Neural progenitor cell (in vitro differentiated cells): ENCODE measurements at regions not wholly inside any gene's neighbourhood (a gene's known extent, or its start where the extent isn't known, plus 50 kb on each side); places are given as distances from the start of the nearest gene placed in this dataset.

ENCODE experiments used
- DNase-seq: peaks from one replicate; pipeline ENCODE4 v3.0.0-alpha.2; 2016; ENCODE audit warnings: low spot score
- H2AFZ ChIP-seq: fragments of 200-600 bp; sonication (generic); replicated peaks from 2 replicates; pipeline ENCODE4 v1.6.1; 2016; ENCODE audit warnings: antibody characterized with exemption
- H3F3A ChIP-seq: fragments of 200-600 bp; sonication (generic); 2 replicates; pipeline ENCODE4 v1.6.1; 2016; ENCODE audit warnings: antibody characterized with exemption, low read depth
- H3K27ac ChIP-seq: fragments of 200-600 bp; sonication (generic); 2 replicates; pipeline ENCODE4 v1.5.1; 2016; ENCODE audit warnings: mild to moderate bottlenecking
- H3K27me3 ChIP-seq: fragments of 200-600 bp; sonication (generic); 2 replicates; pipeline ENCODE4 v1.6.1; 2016; ENCODE audit warnings: mild to moderate bottlenecking, moderate library complexity
- H3K36me3 ChIP-seq: fragments of 200-600 bp; sonication (generic); 2 replicates; pipeline ENCODE4 v1.5.1; 2016
- H3K4me1 ChIP-seq: fragments of 200-600 bp; sonication (generic); 2 replicates; pipeline ENCODE4 v1.6.1; 2016; ENCODE audit warnings: mixed run types
- H3K4me2 ChIP-seq: fragments of 200-600 bp; sonication (generic); 2 replicates; pipeline ENCODE4 v1.6.1; 2016
- H3K4me3 ChIP-seq: fragments of 200-600 bp; sonication (generic); 2 replicates; pipeline ENCODE4 v1.5.1; 2016
- H3K79me2 ChIP-seq: fragments of 200-600 bp; sonication (generic); 2 replicates; pipeline ENCODE4 v1.6.1; 2016; ENCODE audit warnings: low read depth
- H3K9ac ChIP-seq: fragments of 200-600 bp; sonication (generic); 2 replicates; pipeline ENCODE4 v1.6.1; 2016
- H3K9me3 ChIP-seq: fragments of 200-600 bp; sonication (generic); 2 replicates; pipeline ENCODE4 v1.5.1; 2016; ENCODE audit warnings: low read depth
- H4K20me1 ChIP-seq: fragments of 200-600 bp; sonication (generic); 2 replicates; pipeline ENCODE4 v1.6.1; 2016; ENCODE audit warnings: low read depth
- H3K27ac Mint-ChIP-seq: 3 replicates; pipeline ENCODE4 v1.8.0; 2021; ENCODE audit warnings: mixed read lengths
- H3K27me3 Mint-ChIP-seq: 2 replicates; pipeline ENCODE4 v1.8.0; 2022; ENCODE audit warnings: low read depth, mild to moderate bottlenecking, inconsistent platforms, moderate library complexity, mixed read lengths; ENCODE audit not compliant: insufficient read depth
- H3K36me3 Mint-ChIP-seq: 3 replicates; pipeline ENCODE4 v1.8.0; 2021; ENCODE audit warnings: mixed read lengths
- H3K4me1 Mint-ChIP-seq: 3 replicates; pipeline ENCODE4 v1.8.0; 2021; ENCODE audit warnings: mixed read lengths
- H3K4me3 Mint-ChIP-seq: 3 replicates; pipeline ENCODE4 v1.8.0; 2021; ENCODE audit warnings: mild to moderate bottlenecking, moderate library complexity, mixed read lengths
- H3K9me3 Mint-ChIP-seq: 3 replicates; pipeline ENCODE4 v1.8.0; 2020; ENCODE audit warnings: mixed read lengths
- EZH2 ChIP-seq: fragments of 200-600 bp; sonication (generic); IDR thresholded peaks from 2 replicates; pipeline ENCODE4 v1.6.1; 2017; ENCODE audit warnings: antibody characterized with exemption, mild to moderate bottlenecking, moderate library complexity
- EZH2phosphoT487 ChIP-seq: fragments of 200-600 bp; sonication (generic); IDR thresholded peaks from 2 replicates; pipeline ENCODE4 v1.6.1; 2017; ENCODE audit warnings: antibody characterized with exemption
- TF ChIP-seq, protein P1 (sequence below): fragments of 200-600 bp; sonication (generic); IDR thresholded peaks from 2 replicates; pipeline ENCODE4 v1.5.1; 2017; ENCODE audit warnings: antibody characterized with exemption, mild to moderate bottlenecking

DNA sequence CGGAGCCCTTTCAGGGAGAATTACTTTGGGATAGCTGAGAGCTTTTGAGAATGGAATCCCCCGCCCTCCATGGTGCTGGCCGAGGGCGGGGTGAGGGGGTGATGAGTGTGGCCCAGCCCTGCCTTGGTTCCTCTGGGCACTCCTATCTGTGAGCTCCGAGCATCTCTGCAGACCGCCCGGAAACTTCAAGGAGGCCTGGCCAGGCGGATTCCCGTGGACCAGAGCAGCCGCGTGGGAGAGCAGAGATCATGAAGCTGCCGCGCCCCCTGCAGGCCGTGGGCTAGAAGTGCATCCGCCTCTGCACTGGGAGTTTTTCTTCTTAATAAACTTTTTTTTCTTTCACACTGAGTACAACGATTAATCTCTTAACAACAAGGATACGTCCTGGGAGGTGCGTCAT, 392.9 kb upstream of the EEF2KMT start:
- H3K9me3 Mint-ChIP-seq = no peaks in the 10 kb centered on the region
- H3K4me1 Mint-ChIP-seq = no peaks in the 10 kb centered on the region
- no peaks in the 10 kb centered on the region for H3K27me3 ChIP-seq
- H3K4me3 ChIP-seq = no peak overlapping the region
- peak; percentile 82 for DNase-seq
- no peaks in the 10 kb centered on the region for H3K79me2 ChIP-seq
- H3K4me1 ChIP-seq = no peaks in the 10 kb centered on the region
- no peaks in the 10 kb centered on the region for H3K9me3 ChIP-seq
- peak overlapping the region; percentile 17 for H2AFZ ChIP-seq
- no peak overlapping the region for H3K27ac Mint-ChIP-seq
- H3K4me2 ChIP-seq = peak overlapping the region; percentile 65
- H4K20me1 ChIP-seq = no peaks in the 10 kb centered on the region
- no peak overlapping the region for H3K27ac ChIP-seq
- TF ChIP-seq, protein P1, sequence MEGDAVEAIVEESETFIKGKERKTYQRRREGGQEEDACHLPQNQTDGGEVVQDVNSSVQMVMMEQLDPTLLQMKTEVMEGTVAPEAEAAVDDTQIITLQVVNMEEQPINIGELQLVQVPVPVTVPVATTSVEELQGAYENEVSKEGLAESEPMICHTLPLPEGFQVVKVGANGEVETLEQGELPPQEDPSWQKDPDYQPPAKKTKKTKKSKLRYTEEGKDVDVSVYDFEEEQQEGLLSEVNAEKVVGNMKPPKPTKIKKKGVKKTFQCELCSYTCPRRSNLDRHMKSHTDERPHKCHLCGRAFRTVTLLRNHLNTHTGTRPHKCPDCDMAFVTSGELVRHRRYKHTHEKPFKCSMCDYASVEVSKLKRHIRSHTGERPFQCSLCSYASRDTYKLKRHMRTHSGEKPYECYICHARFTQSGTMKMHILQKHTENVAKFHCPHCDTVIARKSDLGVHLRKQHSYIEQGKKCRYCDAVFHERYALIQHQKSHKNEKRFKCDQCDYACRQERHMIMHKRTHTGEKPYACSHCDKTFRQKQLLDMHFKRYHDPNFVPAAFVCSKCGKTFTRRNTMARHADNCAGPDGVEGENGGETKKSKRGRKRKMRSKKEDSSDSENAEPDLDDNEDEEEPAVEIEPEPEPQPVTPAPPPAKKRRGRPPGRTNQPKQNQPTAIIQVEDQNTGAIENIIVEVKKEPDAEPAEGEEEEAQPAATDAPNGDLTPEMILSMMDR = peak; percentile 97
- no peak for TF ChIP-seq EZH2phosphoT487
- H3F3A ChIP-seq = no peaks in the 10 kb centered on the region
- H3K36me3 ChIP-seq = no peaks in the 10 kb centered on the region
- H3K36me3 Mint-ChIP-seq = no peaks in the 10 kb centered on the region
- H3K9ac ChIP-seq = no peak overlapping the region
- no peak overlapping the region for H3K4me3 Mint-ChIP-seq
- H3K27me3 Mint-ChIP-seq = peaks cover 10% of the 10 kb centered on the region

DNA sequence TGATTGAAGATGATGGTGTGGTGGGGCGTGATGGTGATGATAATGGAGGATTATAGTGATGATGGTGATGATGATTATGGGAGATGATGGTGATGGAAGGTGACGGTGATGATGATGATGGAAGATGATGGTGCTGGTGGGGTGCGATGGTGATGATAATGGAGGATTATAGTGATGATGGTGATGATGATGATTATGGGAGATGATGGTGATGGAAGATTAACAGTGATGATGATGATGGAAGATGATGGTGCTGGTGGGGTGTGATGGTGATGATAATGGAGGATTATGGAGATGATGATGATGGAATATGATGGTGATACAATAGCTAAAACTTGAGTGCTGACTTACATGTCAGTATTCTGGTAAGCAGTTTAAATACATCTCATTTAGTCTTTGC, 391.0 kb upstream of the EEF2KMT start:
- TF ChIP-seq, protein P1 = no peak
- TF ChIP-seq EZH2phosphoT487 (no peak), EZH2 (no peak)
- H3K4me3 ChIP-seq = no peak overlapping the region
- H3F3A ChIP-seq = no peaks in the 10 kb centered on the region
- DNase-seq = no peak
- Mint-ChIP-seq H3K4me1 (no peaks in the 10 kb centered on the region), H3K27me3 (peaks cover 10% of the 10 kb centered on the region), H3K36me3 (no peaks in the 10 kb centered on the region), H3K27ac (no peak overlapping the region), H3K9me3 (no peaks in the 10 kb centered on the region), H3K4me3 (no peak overlapping the region)
- H3K9me3 ChIP-seq = no peaks in the 10 kb centered on the region
- no peaks in the 10 kb centered on the region for H4K20me1 ChIP-seq
- H3K27me3 ChIP-seq = no peaks in the 10 kb centered on the region
- no peak overlapping the region for H3K27ac ChIP-seq
- no peaks in the 10 kb centered on the region for H3K4me1 ChIP-seq
- H2AFZ ChIP-seq = no peak overlapping the region
- H3K4me2 ChIP-seq = no peak overlapping the region
- H3K36me3 ChIP-seq = no peaks in the 10 kb centered on the region
- no peaks in the 10 kb centered on the region for H3K79me2 ChIP-seq
- no peak overlapping the region for H3K9ac ChIP-seq

DNA sequence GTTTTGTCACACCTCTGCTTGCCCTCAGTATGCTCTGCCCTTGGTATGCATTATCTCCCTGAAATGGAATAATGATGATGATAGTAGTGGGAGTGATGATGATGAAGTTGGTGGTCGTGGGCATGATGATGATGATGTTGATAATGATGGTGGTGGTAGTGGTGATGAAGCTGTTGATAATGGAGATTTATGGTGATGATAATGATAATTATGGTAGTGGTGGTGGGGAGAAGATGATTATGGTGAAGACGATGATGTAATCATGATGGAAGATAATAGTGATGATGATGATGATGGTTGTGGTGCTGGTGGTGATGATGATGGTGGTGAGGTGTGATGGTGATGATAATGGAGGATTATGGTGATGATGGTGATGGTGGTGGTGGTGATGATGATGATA, 390.1 kb upstream of the EEF2KMT start:
- H3K9me3 Mint-ChIP-seq = no peaks in the 10 kb centered on the region
- H3K36me3 Mint-ChIP-seq = no peaks in the 10 kb centered on the region
- no peak overlapping the region for H3K4me3 Mint-ChIP-seq
- peaks cover 12% of the 10 kb centered on the region for H3K27me3 Mint-ChIP-seq
- H3K79me2 ChIP-seq = no peaks in the 10 kb centered on the region
- H3K4me1 ChIP-seq = peaks cover 4% of the 10 kb centered on the region
- TF ChIP-seq, protein P1 = no peak
- no peak for TF ChIP-seq EZH2phosphoT487
- no peak for TF ChIP-seq EZH2
- H3K4me2 ChIP-seq = no peak overlapping the region
- no peak overlapping the region for H3K27ac Mint-ChIP-seq
- no peaks in the 10 kb centered on the region for H4K20me1 ChIP-seq
- no peak overlapping the region for H3K9ac ChIP-seq
- H3K9me3 ChIP-seq = no peaks in the 10 kb centered on the region
- no peaks in the 10 kb centered on the region for H3K4me1 Mint-ChIP-seq
- no peaks in the 10 kb centered on the region for H3F3A ChIP-seq
- H3K27ac ChIP-seq = no peak overlapping the region
- H2AFZ ChIP-seq = no peak overlapping the region
- H3K4me3 ChIP-seq = no peak overlapping the region
- no peaks in the 10 kb centered on the region for H3K27me3 ChIP-seq
- H3K36me3 ChIP-seq = no peaks in the 10 kb centered on the region
- no peak for DNase-seq

DNA sequence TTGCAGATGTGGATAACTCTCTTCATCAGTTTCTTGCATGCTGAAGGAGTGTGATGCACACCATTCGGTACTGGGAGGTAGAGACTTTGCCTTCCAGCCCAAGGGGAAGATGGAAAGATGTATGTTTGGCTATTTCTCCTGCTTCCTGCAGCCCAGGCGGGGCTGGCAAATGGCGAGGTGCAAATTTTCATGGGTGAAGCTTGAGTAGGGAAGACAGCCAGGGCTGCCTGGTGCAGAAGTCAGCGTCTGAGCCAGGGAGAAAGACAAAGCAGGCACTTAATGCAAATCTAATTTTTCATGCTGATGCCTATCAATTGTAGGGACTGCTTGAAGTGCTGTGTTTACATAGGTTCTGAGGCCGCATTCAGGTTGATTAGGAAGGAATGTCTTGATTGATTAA, 384.7 kb upstream of the EEF2KMT start:
- peaks cover 15% of the 10 kb centered on the region for H3K4me1 ChIP-seq
- Mint-ChIP-seq H3K27me3 (peaks cover 44% of the 10 kb centered on the region), H3K9me3 (peaks cover 9% of the 10 kb centered on the region), H3K27ac (no peak overlapping the region), H3K4me1 (peaks cover 20% of the 10 kb centered on the region), H3K36me3 (no peaks in the 10 kb centered on the region), H3K4me3 (peak overlapping the region; percentile 38)
- no peak for DNase-seq
- TF ChIP-seq EZH2phosphoT487 (no peak), EZH2 (no peak)
- TF ChIP-seq, protein P1 = no peak
- no peak overlapping the region for H2AFZ ChIP-seq
- no peak overlapping the region for H3K4me3 ChIP-seq
- H4K20me1 ChIP-seq = no peaks in the 10 kb centered on the region
- H3F3A ChIP-seq = peaks cover 5% of the 10 kb centered on the region
- no peaks in the 10 kb centered on the region for H3K36me3 ChIP-seq
- no peaks in the 10 kb centered on the region for H3K79me2 ChIP-seq
- no peak overlapping the region for H3K9ac ChIP-seq
- H3K27ac ChIP-seq = no peak overlapping the region
- H3K4me2 ChIP-seq = peak overlapping the region; percentile 22
- H3K9me3 ChIP-seq = no peaks in the 10 kb centered on the region
- H3K27me3 ChIP-seq = no peaks in the 10 kb centered on the region
